Esophagus squamous epithelium (tissue), 4 donors: ENCODE measurements at regions not wholly inside any gene's neighbourhood (a gene's known extent, or its start where the extent isn't known, plus 50 kb on each side); places are given as distances from the start of the nearest gene placed in this dataset.

Experiments used
- POLR2A ChIP-seq, 4 donors: fragments of 450-650 bp; IDR thresholded peaks; one replicate each; pipeline ENCODE4 v1.6.1; 2017; ENCODE audit warnings: antibody characterized with exemption in 4 of 4, mild to moderate bottlenecking in 4 of 4, moderate library complexity in 3 of 4
- TF ChIP-seq, protein P1 (sequence below), 6 experiments: fragments of 450-650 bp in 4 of 6; fragments of 200-600 bp in 2 of 6; sonication (generic) in 2 of 6; IDR thresholded peaks; one replicate each; pipeline ENCODE4 v1.5.1; 2016 to 2019; ENCODE audit warnings: antibody characterized with exemption in 6 of 6, mild to moderate bottlenecking in 4 of 6, moderate library complexity in 4 of 6

DNA sequence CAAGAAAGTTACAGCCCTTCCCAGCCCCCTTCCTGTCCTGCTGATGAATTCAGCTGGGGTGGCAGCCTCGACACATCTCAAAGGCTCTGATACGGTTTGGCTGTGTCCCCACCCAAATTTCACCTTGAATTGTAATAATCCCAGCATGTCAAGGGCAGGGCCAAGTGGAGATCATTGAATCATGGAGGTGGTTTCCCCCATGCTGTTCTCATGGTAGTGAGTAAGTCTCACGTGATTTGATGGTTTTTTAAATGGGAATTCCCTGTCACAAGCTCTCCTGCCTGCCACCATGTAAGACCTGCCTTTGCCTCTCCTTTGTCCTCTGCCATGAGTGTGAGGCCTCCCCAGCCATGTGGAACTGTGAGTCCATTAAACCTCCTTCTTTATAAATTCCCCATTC lies 163.2 kb upstream of the FOXF1 start:
- TF ChIP-seq POLR2A (IDR thresholded peaks at IDR 0.05): no peak
- TF ChIP-seq, protein P1, sequence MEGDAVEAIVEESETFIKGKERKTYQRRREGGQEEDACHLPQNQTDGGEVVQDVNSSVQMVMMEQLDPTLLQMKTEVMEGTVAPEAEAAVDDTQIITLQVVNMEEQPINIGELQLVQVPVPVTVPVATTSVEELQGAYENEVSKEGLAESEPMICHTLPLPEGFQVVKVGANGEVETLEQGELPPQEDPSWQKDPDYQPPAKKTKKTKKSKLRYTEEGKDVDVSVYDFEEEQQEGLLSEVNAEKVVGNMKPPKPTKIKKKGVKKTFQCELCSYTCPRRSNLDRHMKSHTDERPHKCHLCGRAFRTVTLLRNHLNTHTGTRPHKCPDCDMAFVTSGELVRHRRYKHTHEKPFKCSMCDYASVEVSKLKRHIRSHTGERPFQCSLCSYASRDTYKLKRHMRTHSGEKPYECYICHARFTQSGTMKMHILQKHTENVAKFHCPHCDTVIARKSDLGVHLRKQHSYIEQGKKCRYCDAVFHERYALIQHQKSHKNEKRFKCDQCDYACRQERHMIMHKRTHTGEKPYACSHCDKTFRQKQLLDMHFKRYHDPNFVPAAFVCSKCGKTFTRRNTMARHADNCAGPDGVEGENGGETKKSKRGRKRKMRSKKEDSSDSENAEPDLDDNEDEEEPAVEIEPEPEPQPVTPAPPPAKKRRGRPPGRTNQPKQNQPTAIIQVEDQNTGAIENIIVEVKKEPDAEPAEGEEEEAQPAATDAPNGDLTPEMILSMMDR (IDR thresholded peaks at IDR 0.05): no peak
